ENCODE measurements at regions not wholly inside any gene's neighbourhood (a gene's known extent, or its start where the extent isn't known, plus 50 kb on each side); places are given as distances from the start of the nearest gene placed in this dataset.
"Not testable (repeated sequence)": the region's sequence is repeated elsewhere in the genome, so short reads cannot be mapped to it uniquely, and the experiment has no call there.

DNA sequence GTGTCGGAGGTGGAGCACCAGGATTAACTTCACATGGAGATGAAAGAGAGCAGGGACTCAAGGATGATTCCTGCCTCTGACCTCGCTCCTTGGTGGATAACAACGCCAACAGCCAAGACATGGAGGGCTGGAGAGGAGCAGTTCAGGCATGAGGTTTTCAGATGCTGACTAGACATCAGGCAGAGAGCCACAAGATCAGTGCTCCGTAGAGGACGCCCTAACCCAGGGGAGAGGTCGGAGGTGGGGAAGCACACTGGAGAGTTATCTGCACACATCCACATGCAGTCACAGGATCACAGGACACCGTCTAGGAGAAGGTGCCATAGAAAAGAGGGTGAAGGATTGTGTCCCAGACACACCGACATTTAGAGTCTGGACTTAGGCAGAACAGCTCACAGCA, 344.3 kb downstream of the EIPR1 start:
- intact Hi-C loops (cut with micrococcal nuclease; ENCODE audit: unreplicated experiment), result no loop called here
- H3K36me3 ChIP-seq (ENCODE audit: insufficient read depth, low read length), result no peaks in the 10 kb centered on the region
- ChIA-PET CTCF (ENCODE audit: unreplicated experiment) (no interaction called here), POLR2A (no interaction called here)
- H3K79me2 ChIP-seq (ENCODE audit: insufficient read depth, low read depth, low read length), result no peaks in the 10 kb centered on the region
- TF ChIP-seq, protein P1, sequence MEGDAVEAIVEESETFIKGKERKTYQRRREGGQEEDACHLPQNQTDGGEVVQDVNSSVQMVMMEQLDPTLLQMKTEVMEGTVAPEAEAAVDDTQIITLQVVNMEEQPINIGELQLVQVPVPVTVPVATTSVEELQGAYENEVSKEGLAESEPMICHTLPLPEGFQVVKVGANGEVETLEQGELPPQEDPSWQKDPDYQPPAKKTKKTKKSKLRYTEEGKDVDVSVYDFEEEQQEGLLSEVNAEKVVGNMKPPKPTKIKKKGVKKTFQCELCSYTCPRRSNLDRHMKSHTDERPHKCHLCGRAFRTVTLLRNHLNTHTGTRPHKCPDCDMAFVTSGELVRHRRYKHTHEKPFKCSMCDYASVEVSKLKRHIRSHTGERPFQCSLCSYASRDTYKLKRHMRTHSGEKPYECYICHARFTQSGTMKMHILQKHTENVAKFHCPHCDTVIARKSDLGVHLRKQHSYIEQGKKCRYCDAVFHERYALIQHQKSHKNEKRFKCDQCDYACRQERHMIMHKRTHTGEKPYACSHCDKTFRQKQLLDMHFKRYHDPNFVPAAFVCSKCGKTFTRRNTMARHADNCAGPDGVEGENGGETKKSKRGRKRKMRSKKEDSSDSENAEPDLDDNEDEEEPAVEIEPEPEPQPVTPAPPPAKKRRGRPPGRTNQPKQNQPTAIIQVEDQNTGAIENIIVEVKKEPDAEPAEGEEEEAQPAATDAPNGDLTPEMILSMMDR (conservative IDR thresholded peaks at IDR 0.05; ENCODE audit: low read length), result no peak
- TF ChIP-seq EZH2phosphoT487 (IDR thresholded peaks at IDR 0.05; ENCODE audit: borderline replicate concordance, low read depth, low read length), result no peak
- H3K9me3 ChIP-seq (ENCODE audit: low read length), result no peaks in the 10 kb centered on the region
- no peaks in the 10 kb centered on the region for H3K9me2 ChIP-seq (ENCODE audit: insufficient read depth, low read length)
- BruUV-seq (replicated peaks), result no TSS peak
- no peak for DNase-seq (ENCODE audit: low spot score)
- no peaks in the 10 kb centered on the region for H3K4me1 ChIP-seq (ENCODE audit: insufficient read depth, low read length, poor library complexity, severe bottlenecking)
- no peak overlapping the region for H3K27ac ChIP-seq (ENCODE audit: low read depth, low read length, poor library complexity, severe bottlenecking)
- no peak overlapping the region for H3K4me3 ChIP-seq (ENCODE audit: low read depth, low read length, poor library complexity, severe bottlenecking)
- H2AFZ ChIP-seq (ENCODE audit: low read length), result no peak overlapping the region
- no peaks in the 10 kb centered on the region for H4K20me1 ChIP-seq (ENCODE audit: insufficient read depth, low read length)
- H3K4me2 ChIP-seq (ENCODE audit: low read length), result no peak overlapping the region

GRCh38 chr2:3030791-3031190, 346.8 kb downstream of the EIPR1 start:
- H3K9me3 ChIP-seq (ENCODE audit: low read length); H3K4me2 ChIP-seq (ENCODE audit: low read length); H3K36me3 ChIP-seq (ENCODE audit: insufficient read depth, low read length); H2AFZ ChIP-seq (ENCODE audit: low read length); BruUV-seq (replicated peaks); POLR2A ChIA-PET; H3K4me1 ChIP-seq (ENCODE audit: insufficient read depth, low read length, poor library complexity, severe bottlenecking); H3K9me2 ChIP-seq (ENCODE audit: insufficient read depth, low read length); intact Hi-C loops (cut with micrococcal nuclease; ENCODE audit: unreplicated experiment); H3K79me2 ChIP-seq (ENCODE audit: insufficient read depth, low read depth, low read length); DNase-seq (ENCODE audit: low spot score); H4K20me1 ChIP-seq (ENCODE audit: insufficient read depth, low read length); H3K4me3 ChIP-seq (ENCODE audit: low read depth, low read length, poor library complexity, severe bottlenecking); CTCF ChIA-PET (ENCODE audit: unreplicated experiment); H3K27ac ChIP-seq (ENCODE audit: low read depth, low read length, poor library complexity, severe bottlenecking): not testable (repeated sequence)

GRCh38 chr2:3025984-3026383, 351.6 kb downstream of the EIPR1 start:
- H3K9me2 ChIP-seq (ENCODE audit: insufficient read depth, low read length), result no peaks in the 10 kb centered on the region
- H3K4me2 ChIP-seq (ENCODE audit: low read length), result no peak overlapping the region
- H3K79me2 ChIP-seq (ENCODE audit: insufficient read depth, low read depth, low read length), result no peaks in the 10 kb centered on the region
- no peaks in the 10 kb centered on the region for H3K36me3 ChIP-seq (ENCODE audit: insufficient read depth, low read length)
- no peaks in the 10 kb centered on the region for H4K20me1 ChIP-seq (ENCODE audit: insufficient read depth, low read length)
- H3K4me1 ChIP-seq (ENCODE audit: insufficient read depth, low read length, poor library complexity, severe bottlenecking), result peaks cover 15% of the 10 kb centered on the region
- no peak for DNase-seq (ENCODE audit: low spot score)
- intact Hi-C loops (cut with micrococcal nuclease; ENCODE audit: unreplicated experiment), result no loop called here
- H2AFZ ChIP-seq (ENCODE audit: low read length), result no peak overlapping the region
- H3K4me3 ChIP-seq (ENCODE audit: low read depth, low read length, poor library complexity, severe bottlenecking), result no peak overlapping the region
- no TSS peak for BruUV-seq (replicated peaks)
- H3K27ac ChIP-seq (ENCODE audit: low read depth, low read length, poor library complexity, severe bottlenecking), result no peak overlapping the region
- no peak for TF ChIP-seq EZH2phosphoT487 (IDR thresholded peaks at IDR 0.05; ENCODE audit: borderline replicate concordance, low read depth, low read length)
- TF ChIP-seq, protein P1 (conservative IDR thresholded peaks at IDR 0.05; ENCODE audit: low read length), result no peak
- POLR2A ChIA-PET, result interaction anchor here (0.6 kb wide), 1 partner anchor 652 kb away, joined by 3 read pairs; no protein-coding TSS in a partner anchor
- 0 out of 2 replicates have a peak, but pooled peaks cover 4% of the 10 kb centered on the region for H3K9me3 ChIP-seq (ENCODE audit: low read length)
- CTCF ChIA-PET (ENCODE audit: unreplicated experiment), result no interaction called here
